T-helper 2 cell treated with Interferon-gamma antibody and Interleukin-4, amounts not matched to agents 5 μg/mL and 100 μg/mL, for 36 hours (primary cell): ENCODE measurements at regions not wholly inside any gene's neighbourhood (a gene's known extent, or its start where the extent isn't known, plus 50 kb on each side); places are given as distances from the start of the nearest gene placed in this dataset.
"Not testable (repeated sequence)": the region's sequence is repeated elsewhere in the genome, so short reads cannot be mapped to it uniquely, and the experiment has no call there.

Source experiments
- DNase-seq: peaks from one replicate; pipeline ENCODE4 v3.0.0; 2021; ENCODE audit warnings: low spot score
- H3K27ac Mint-ChIP-seq: one replicate; pipeline ENCODE4 v1.8.0; 2021; ENCODE audit warnings: mild to moderate bottlenecking, mixed read lengths
- H3K27me3 Mint-ChIP-seq: one replicate; pipeline ENCODE4 v1.8.0; 2021; ENCODE audit warnings: low read depth, mixed read lengths
- H3K36me3 Mint-ChIP-seq: one replicate; pipeline ENCODE4 v1.8.0; 2021; ENCODE audit warnings: low read depth, mixed read lengths
- H3K4me1 Mint-ChIP-seq: one replicate; pipeline ENCODE4 v1.8.0; 2021; ENCODE audit warnings: low read depth, mixed read lengths
- H3K4me3 Mint-ChIP-seq: one replicate; pipeline ENCODE4 v1.8.0; 2022; ENCODE audit warnings: mild to moderate bottlenecking, moderate library complexity, mixed read lengths
- H3K9me3 Mint-ChIP-seq: one replicate; pipeline ENCODE4 v1.8.0; 2021; ENCODE audit warnings: mixed read lengths

GRCh38 chr3:177498037-177498857 lies 301.0 kb upstream of the TBL1XR1 start:
- Mint-ChIP-seq H3K36me3 (no peaks in the 10 kb centered on the region), H3K27me3 (no peaks in the 10 kb centered on the region), H3K27ac (no peak overlapping the region), H3K4me1 (no peaks in the 10 kb centered on the region), H3K9me3 (no peaks in the 10 kb centered on the region), H3K4me3 (no peak overlapping the region)
- no peak for DNase-seq

GRCh38 chr3:177499039-177499438 lies 301.8 kb upstream of the TBL1XR1 start:
- H3K27ac Mint-ChIP-seq, H3K36me3 Mint-ChIP-seq, DNase-seq, H3K4me1 Mint-ChIP-seq, H3K9me3 Mint-ChIP-seq, H3K4me3 Mint-ChIP-seq, H3K27me3 Mint-ChIP-seq: not testable (repeated sequence)

GRCh38 chr3:177499779-177500423 lies 302.6 kb upstream of the TBL1XR1 start:
- Mint-ChIP-seq H3K4me1 (no peaks in the 10 kb centered on the region), H3K4me3 (no peak overlapping the region), H3K27ac (no peak overlapping the region), H3K9me3 (no peaks in the 10 kb centered on the region), H3K36me3 (no peaks in the 10 kb centered on the region), H3K27me3 (no peaks in the 10 kb centered on the region)
- DNase-seq = no peak

GRCh38 chr3:177510693-177511216 lies 313.5 kb upstream of the TBL1XR1 start:
- Mint-ChIP-seq H3K4me1 (no peaks in the 10 kb centered on the region), H3K9me3 (no peaks in the 10 kb centered on the region), H3K27ac (no peak overlapping the region), H3K27me3 (peaks cover 4% of the 10 kb centered on the region), H3K4me3 (no peak overlapping the region), H3K36me3 (no peaks in the 10 kb centered on the region)
- no peak for DNase-seq

GRCh38 chr3:177512945-177513814 lies 315.9 kb upstream of the TBL1XR1 start:
- Mint-ChIP-seq H3K4me3 (no peak overlapping the region), H3K27ac (no peak overlapping the region), H3K9me3 (no peaks in the 10 kb centered on the region), H3K36me3 (no peaks in the 10 kb centered on the region), H3K4me1 (no peaks in the 10 kb centered on the region), H3K27me3 (peaks cover 4% of the 10 kb centered on the region)
- no peak for DNase-seq

GRCh38 chr3:177513815-177514610 lies 316.7 kb upstream of the TBL1XR1 start:
- Mint-ChIP-seq H3K27me3 (peaks cover 4% of the 10 kb centered on the region), H3K4me1 (no peaks in the 10 kb centered on the region), H3K27ac (no peak overlapping the region), H3K4me3 (no peak overlapping the region), H3K9me3 (no peaks in the 10 kb centered on the region), H3K36me3 (no peaks in the 10 kb centered on the region)
- no peak for DNase-seq

- Mint-ChIP-seq H3K27ac (no peak overlapping the region), H3K36me3 (no peaks in the 10 kb centered on the region), H3K4me3 (no peak overlapping the region), H3K27me3 (peaks cover 4% of the 10 kb centered on the region), H3K9me3 (no peaks in the 10 kb centered on the region), H3K4me1 (peaks cover 2% of the 10 kb centered on the region)
- DNase-seq = no peak
Observed at GRCh38 chr3:177514611-177515499, 317.6 kb upstream of the TBL1XR1 start.

GRCh38 chr3:177515786-177516157 lies 318.5 kb upstream of the TBL1XR1 start:
- DNase-seq = no peak
- Mint-ChIP-seq H3K4me3 (no peak overlapping the region), H3K27ac (no peak overlapping the region), H3K27me3 (peaks cover 4% of the 10 kb centered on the region), H3K9me3 (no peaks in the 10 kb centered on the region), H3K36me3 (no peaks in the 10 kb centered on the region), H3K4me1 (peaks cover 2% of the 10 kb centered on the region)

- Mint-ChIP-seq H3K36me3 (no peaks in the 10 kb centered on the region), H3K4me1 (peaks cover 2% of the 10 kb centered on the region), H3K27me3 (peaks cover 4% of the 10 kb centered on the region), H3K4me3 (no peak overlapping the region), H3K9me3 (no peaks in the 10 kb centered on the region), H3K27ac (no peak overlapping the region)
- DNase-seq = no peak
Observed at GRCh38 chr3:177516158-177517011, 319.1 kb upstream of the TBL1XR1 start.

GRCh38 chr3:177517906-177518305 lies 320.6 kb upstream of the TBL1XR1 start:
- Mint-ChIP-seq H3K4me3 (no peak overlapping the region), H3K9me3 (no peaks in the 10 kb centered on the region), H3K27me3 (peaks cover under 1% of the 10 kb centered on the region), H3K27ac (no peak overlapping the region), H3K4me1 (peaks cover 2% of the 10 kb centered on the region), H3K36me3 (no peaks in the 10 kb centered on the region)
- no peak for DNase-seq

- H3K9me3 Mint-ChIP-seq = no peaks in the 10 kb centered on the region
- no peaks in the 10 kb centered on the region for H3K27me3 Mint-ChIP-seq
- H3K27ac Mint-ChIP-seq = no peak overlapping the region
- H3K36me3 Mint-ChIP-seq = no peaks in the 10 kb centered on the region
- no peak overlapping the region for H3K4me3 Mint-ChIP-seq
- DNase-seq = no peak
- peaks cover 2% of the 10 kb centered on the region for H3K4me1 Mint-ChIP-seq
Observed at GRCh38 chr3:177519588-177519987, 322.3 kb upstream of the TBL1XR1 start.

GRCh38 chr3:177521305-177521704 lies 324.0 kb upstream of the TBL1XR1 start:
- Mint-ChIP-seq H3K27ac (no peak overlapping the region), H3K36me3 (no peaks in the 10 kb centered on the region), H3K9me3 (peaks cover 3% of the 10 kb centered on the region), H3K4me1 (peaks cover 3% of the 10 kb centered on the region), H3K27me3 (no peaks in the 10 kb centered on the region), H3K4me3 (no peak overlapping the region)
- DNase-seq = no peak
